GM12892 (cell line): ENCODE measurements at regions not wholly inside any gene's neighbourhood (a gene's known extent, or its start where the extent isn't known, plus 50 kb on each side); places are given as distances from the start of the nearest gene placed in this dataset.

Experiments used
- DNase-seq: peaks from one replicate; pipeline ENCODE4 v3.0.0; 2011; ENCODE audit not compliant: insufficient read length
- FAIRE-seq: peaks from 2 replicates; lab custom pipeline; 2011; peaks lifted over from hg19 to GRCh38; lab: Jason Lieb, UNC
- POLR2A ChIP-seq: IDR thresholded peaks from 2 replicates; pipeline ENCODE4 v1.6.1; 2011; ENCODE audit warnings: low read depth, low read length, control low read depth
- POLR2AphosphoS5 ChIP-seq: IDR thresholded peaks from 2 replicates; pipeline ENCODE4 v1.6.1; 2011; ENCODE audit warnings: low read depth, low read length, control low read depth
- TAF1 ChIP-seq: IDR thresholded peaks from 2 replicates; pipeline ENCODE4 v1.6.1; 2011; ENCODE audit warnings: low read depth, mild to moderate bottlenecking, control low read depth, low read length, borderline replicate concordance

DNA sequence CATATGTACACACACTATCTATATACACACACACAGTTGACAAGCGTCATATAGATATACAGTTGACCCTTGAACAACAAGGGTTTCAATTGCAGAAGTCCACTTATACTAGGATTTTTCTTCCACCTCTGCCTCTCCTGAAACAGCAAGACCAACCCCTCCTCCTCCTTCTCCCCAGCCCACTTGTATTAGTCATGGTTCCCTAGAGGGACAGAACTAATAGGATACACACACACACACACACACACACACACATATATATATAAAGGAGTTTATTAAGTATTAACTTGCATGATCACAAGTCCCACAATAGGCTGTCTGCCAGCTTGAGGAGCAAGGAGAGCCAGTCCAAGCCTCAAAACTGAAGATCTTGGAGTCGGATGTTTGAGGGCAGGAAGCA is 92.9 kb downstream of the DHCR7 start:
- TF ChIP-seq POLR2A (no peak), POLR2AphosphoS5 (no peak)
- DNase-seq (no peak), FAIRE-seq (no peak)

DNA sequence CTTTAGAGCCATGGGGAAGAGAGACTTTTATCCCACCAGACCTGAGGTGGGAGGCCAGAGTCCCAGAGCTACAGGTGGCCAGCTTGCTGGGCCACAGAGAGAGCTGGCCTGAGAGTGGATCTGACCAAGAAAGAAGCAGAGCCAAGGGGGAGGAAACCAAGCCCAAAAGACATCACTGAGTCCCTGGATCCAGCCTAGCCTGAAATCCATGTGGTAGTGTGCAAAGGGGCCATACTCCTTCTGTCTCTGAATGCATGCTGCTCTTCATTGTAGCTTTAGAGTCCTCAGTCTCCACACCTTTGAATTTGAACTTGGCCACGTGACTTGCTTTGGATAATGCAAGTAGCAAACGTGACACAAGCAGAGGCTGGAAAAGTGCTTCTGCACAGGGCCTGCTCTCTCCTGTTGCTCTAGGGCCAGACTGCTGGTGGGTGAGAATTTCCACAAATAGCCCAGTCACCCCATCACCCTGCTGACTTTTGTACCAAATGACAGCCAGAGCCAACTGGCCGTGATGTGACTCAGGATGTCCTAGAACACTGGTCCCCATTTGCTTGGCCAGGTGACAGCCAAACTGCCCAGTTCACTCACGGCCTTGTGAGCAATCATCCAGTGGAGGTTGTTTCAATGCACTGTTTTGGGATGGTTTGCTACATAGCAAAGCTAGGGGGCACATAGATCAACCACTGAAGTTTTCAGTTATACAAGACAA is 93.6 kb downstream of the DHCR7 start:
- DNase-seq: no peak
- TF ChIP-seq POLR2A (no peak), TAF1 (no peak), POLR2AphosphoS5 (no peak)
- no peak for FAIRE-seq

DNA sequence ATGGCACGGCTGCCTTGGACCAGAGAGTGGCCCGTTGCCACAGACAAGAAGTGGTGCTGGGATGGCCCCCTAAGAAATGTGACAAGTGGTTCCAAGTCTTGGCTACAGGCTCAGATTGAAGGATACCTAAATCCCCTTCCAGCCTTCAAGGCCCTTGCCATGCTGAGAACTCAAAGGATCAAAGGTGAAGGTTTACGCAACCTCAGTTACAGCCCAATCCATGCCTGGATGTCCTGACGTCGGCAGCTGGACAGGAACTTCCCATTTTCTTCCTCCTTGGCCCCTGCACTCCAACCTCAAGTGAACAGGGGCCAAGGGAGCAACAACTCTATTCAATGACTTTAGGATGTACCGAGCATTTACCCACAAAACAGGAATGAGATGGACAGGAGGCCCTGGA is 95.4 kb downstream of the DHCR7 start:
- no peak for TF ChIP-seq POLR2AphosphoS5
- TF ChIP-seq POLR2A: no peak
- TF ChIP-seq TAF1: no peak
- DNase-seq (no peak), FAIRE-seq (no peak)

DNA sequence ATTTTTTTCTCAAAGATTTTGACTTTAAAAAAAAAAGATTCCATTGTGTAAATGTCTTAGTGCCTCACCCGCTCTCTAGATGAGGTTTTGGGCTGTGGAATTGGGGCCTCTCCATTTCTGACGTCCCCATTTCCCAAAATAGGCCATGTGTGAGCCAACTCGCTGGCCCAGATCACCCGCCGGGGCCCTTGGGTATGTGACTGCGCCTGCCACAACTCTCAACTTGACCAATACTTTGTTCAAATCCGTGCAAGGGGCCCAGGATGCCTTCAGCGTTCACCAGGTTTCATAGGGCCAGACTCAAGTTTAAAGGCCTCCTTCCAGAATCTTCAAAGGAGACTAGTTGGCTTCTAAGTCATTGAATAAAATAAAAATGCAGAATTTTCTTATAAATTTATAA is 96.0 kb downstream of the DHCR7 start:
- TF ChIP-seq POLR2A (no peak), TAF1 (no peak), POLR2AphosphoS5 (no peak)
- no peak for DNase-seq
- FAIRE-seq: no peak

DNA sequence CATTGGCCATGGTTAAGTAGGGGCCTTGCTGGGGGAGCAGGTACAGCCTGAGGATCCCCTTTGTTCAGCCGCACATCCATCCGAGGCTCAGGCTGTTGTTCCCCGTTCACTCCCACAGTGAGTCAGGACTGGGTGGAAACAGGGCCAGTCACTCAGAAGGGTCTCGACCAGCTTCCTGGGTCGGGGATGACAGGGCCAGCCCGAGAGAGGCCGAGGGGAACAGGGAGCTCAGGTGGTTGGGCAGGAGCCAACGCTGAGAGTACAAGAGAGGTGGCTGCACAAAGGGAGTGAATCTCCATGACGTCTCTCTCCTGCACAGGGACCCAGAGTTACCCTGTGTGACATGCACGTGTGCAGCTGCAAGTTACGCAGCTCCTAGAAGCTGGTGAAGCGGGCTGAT is 97.2 kb upstream of the SHANK2 start:
- TF ChIP-seq POLR2A (no peak), POLR2AphosphoS5 (no peak), TAF1 (no peak)
- FAIRE-seq (no peak), DNase-seq (no peak)

DNA sequence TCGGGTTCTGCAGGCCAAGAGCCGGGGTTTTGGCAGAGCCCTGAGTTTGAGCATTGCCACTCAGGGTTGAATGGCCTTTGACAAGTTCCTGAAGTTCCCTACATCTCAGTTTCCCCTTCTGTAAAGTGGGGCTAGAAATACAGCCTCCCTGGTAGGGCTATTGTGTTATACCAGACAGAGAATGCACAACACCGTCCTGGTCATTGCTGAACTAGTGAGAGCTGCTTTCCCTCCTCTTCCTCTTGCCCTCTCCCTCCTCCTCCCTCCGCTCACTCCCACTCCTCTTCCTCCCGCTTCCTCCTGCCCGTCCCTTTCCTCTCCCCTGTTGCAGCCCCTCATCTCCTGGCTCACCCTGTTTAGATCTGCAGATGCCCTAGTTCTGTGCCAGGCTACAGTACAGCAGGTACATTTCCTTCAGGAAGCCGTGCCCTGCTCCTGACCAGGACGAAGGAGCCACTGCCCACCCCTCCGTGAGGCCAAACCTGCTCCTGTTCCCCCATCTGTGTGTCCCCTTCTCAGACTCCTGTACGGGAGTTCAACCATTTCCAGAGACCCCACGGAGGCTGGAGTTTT is 91.5 kb upstream of the SHANK2 start:
- TF ChIP-seq POLR2AphosphoS5 (no peak), POLR2A (no peak), TAF1 (no peak)
- DNase-seq (no peak), FAIRE-seq (no peak)

DNA sequence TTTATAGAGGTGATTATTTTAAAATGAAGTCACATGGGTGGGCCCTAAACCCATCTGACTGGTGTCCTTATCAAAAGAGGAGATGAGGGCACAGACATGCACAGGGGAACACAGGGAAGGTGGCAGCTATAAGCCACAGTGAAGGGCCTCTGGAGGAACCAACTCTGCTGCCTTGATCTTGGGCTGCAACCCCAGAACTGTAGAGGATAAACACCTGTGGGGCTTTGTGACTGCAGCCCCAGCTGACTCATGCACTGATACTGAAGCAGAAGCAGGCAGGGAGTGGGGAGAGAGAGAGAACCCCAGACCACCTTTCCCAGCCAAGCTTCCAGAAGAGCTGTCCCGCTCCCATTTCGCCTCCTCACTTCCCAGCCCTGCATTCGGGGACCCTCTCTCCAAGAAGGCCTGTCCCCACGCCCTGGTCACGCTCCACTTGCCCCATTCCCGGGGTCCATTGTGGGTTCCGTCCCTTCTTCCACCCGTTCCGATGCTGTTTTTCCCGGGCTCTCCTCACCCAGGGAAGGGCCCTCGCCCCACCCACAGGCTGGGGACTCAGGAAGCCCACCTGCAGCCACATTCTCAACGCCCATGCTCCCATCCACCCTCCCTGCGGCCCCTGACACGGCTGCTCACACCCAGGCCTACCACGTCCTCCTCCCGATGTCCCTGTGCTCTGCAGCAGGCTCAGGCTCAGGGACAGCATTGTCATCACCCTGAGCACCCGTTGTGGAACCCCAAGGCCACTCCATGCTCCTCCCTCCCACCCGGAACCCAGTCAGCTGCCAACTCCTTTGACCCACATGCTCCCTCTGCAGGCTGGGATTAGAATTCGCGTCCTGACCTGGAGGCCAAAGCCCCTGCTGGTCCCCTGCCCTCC is 90.8 kb upstream of the SHANK2 start:
- FAIRE-seq (no peak), DNase-seq (peak; percentile 59)
- TF ChIP-seq POLR2AphosphoS5 (no peak), TAF1 (no peak), POLR2A (no peak)

DNA sequence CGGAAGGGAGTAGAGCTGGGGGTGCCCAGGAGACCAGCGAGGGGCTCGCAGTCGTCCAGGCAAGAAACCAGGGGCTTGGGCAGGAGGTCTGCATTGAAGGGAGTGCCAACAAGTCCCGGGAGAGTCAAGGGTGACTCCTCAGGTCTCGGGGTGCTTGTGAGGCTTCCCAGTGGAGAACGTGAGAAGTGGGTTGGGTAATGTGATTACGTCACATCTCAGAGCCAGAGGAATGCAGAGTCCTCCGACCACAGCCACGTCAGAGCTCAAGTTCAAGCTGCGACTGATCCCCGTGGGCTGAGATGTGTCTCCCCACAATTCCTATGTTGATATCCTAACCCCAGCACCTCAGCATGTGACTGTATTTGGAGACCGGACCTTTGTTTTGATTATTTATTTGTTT is 89.7 kb upstream of the SHANK2 start:
- TF ChIP-seq POLR2AphosphoS5 (no peak), TAF1 (no peak), POLR2A (no peak)
- DNase-seq (no peak), FAIRE-seq (no peak)

DNA sequence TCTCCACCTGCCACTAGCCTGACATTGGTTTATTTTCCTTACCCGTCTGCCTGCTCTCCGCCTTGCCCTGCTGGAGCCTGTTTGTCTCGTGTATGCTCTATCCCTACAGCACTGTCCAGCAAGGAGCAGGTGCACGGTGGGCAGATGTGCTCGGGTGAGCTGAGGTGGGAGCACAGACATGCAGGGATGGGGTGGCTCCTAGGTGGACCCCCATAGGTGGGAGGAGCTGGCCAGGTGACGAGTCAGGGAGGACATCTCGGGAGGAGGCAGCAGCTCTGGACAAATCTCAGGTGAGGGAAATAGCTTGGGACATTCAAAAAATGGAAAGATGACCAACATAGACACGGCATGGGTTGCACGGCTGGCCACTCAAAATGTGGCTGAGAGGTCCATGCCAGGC is 89.2 kb upstream of the SHANK2 start:
- DNase-seq: no peak
- no peak for TF ChIP-seq POLR2A
- no peak for TF ChIP-seq TAF1
- TF ChIP-seq POLR2AphosphoS5: no peak
- no peak for FAIRE-seq

DNA sequence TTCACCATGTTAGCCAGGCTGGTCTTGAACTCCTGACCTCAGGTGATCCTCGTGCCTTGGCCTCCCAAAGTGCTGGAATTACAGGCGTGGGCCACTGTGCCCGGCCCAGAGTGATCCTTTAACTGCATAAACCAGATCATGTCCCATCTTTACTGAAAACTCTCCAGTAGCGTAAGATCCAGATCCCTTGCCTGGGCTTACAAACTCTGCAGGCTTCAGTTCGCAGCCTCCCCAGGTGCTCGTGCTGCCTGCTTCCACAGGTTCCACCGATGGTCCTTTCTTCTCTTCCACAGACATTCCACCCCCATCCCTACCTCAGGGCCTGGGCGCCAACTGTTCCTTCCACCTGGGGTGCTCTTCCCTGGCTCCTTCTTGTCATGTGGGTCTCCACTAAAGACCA is 88.8 kb upstream of the SHANK2 start:
- FAIRE-seq: no peak
- TF ChIP-seq POLR2A: no peak
- no peak for TF ChIP-seq TAF1
- TF ChIP-seq POLR2AphosphoS5: no peak
- DNase-seq: no peak

DNA sequence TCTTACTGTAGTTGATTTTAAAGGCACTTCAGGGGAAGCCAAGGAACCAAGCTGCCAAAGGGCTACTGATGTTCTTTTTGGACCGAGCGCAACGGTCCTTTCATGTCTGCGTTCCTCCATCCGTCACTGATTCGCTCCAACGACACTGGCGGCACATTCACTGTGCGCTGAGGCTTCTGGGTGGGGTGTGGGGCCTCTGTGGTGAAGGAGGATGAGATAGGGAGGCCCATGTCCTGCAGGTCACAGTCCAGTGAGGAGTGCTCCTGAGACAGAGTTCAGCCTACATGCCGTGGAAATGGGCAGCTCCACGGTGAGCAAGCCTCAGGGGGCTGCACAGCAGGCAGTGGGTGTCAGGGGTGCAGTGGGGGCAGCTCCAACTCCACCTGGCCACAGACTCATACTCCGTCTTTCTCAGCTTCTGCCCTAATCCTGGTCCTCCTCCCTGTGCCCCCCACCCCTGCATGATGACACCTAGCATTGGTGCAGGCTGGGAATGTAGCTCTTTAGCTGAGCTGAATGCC is 87.8 kb upstream of the SHANK2 start:
- TF ChIP-seq POLR2AphosphoS5 (no peak), TAF1 (no peak)
- DNase-seq (no peak), FAIRE-seq (no peak)

DNA sequence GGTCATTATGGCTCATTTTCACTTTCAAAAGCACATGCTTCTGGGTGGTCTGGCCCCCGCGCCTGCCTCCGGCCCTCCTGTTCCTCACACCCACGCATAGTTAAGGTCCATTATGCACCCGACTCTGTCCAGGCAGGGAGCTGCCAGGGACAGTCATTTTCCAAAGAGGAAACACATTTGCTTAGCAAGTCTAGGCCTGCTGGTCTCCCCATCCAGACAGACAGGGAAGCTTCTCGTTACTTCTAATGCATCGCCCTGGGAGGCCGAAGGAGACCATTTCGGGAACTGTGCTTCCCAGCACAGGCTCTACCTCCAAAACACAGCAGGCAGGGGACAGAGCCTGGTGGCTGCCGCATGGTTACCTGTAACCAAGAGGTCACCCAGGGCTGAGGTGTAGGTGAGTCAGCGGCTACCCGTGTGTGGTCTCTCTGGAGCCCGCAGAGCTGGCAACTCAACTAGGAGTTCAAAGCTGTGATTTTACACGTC is 87.1 kb upstream of the SHANK2 start:
- TF ChIP-seq POLR2AphosphoS5: no peak
- DNase-seq: no peak
- FAIRE-seq: no peak
